PC-3 (cell line): ENCODE measurements at regions not wholly inside any gene's neighbourhood (a gene's known extent, or its start where the extent isn't known, plus 50 kb on each side); places are given as distances from the start of the nearest gene placed in this dataset.

Source experiments
- ATAC-seq: fragments of 200-7000 bp; cut with Tn5 transposase; 2 replicates; pipeline ENCODE4 v1.9.1; 2020; ENCODE audit warnings: mild to moderate bottlenecking, moderate library complexity
- BruUV-seq: library from RNA; stranded (reverse); fragments of 400-500 nt; replicated peaks from 2 replicates; lab custom pipeline; 2021; lab: Mats Ljungman, UMichigan
- CTCF ChIA-PET: fragments of 300-600 bp; sonication (Branson Sonifier 250); formaldehyde crosslinking; loops from one replicate; lab custom pipeline; 2022; ENCODE audit warnings: antibody characterized with exemption; lab: Charles Lee
- POLR2A ChIA-PET: fragments of 300-600 bp; sonication (Branson Sonifier 250); formaldehyde crosslinking; loops from one replicate; lab custom pipeline; 2022; ENCODE audit warnings: antibody characterized with exemption; ENCODE audit not compliant: unreplicated experiment; lab: Charles Lee
- DNase-seq: peaks from one replicate; pipeline ENCODE4 v3.0.0-alpha.2; 2015
- H2AFZ ChIP-seq: fragments of 300-600 bp; sonication (generic); 2 replicates; pipeline ENCODE4 v1.6.0; 2016; ENCODE audit warnings: antibody characterized with exemption, low read length
- H3F3A ChIP-seq: fragments of 300-600 bp; sonication (generic); one replicate; pipeline ENCODE4 v1.6.0; 2017; ENCODE audit warnings: antibody characterized with exemption, low read length, control low read depth, mild to moderate bottlenecking; ENCODE audit not compliant: unreplicated experiment
- H3K27ac ChIP-seq: fragments of 300-600 bp; sonication (generic); 2 replicates; pipeline ENCODE4 v1.5.1; 2016; ENCODE audit warnings: mild to moderate bottlenecking, low read length
- H3K27me3 ChIP-seq: fragments of 300-600 bp; sonication (generic); 2 replicates; pipeline ENCODE4 v1.6.1; 2016; ENCODE audit warnings: low read length, mixed read lengths
- H3K36me3 ChIP-seq: fragments of 300-600 bp; sonication (generic); 2 replicates; pipeline ENCODE4 v1.6.1; 2016; ENCODE audit warnings: low read depth, mixed run types, low read length, mixed read lengths
- H3K4me1 ChIP-seq: fragments of 300-600 bp; sonication (generic); 2 replicates; pipeline ENCODE4 v1.5.1; 2016; ENCODE audit warnings: low read length; ENCODE audit not compliant: insufficient read depth
- H3K4me2 ChIP-seq: fragments of 300-600 bp; sonication (generic); 2 replicates; pipeline ENCODE4 v1.6.0; 2016; ENCODE audit warnings: low read length
- H3K4me3 ChIP-seq: fragments of 300-600 bp; sonication (generic); 2 replicates; pipeline ENCODE4 v1.5.1; 2016; ENCODE audit warnings: mild to moderate bottlenecking, low read length, mixed read lengths
- H3K79me2 ChIP-seq: fragments of 300-600 bp; sonication (generic); 2 replicates; pipeline ENCODE4 v1.6.1; 2017; ENCODE audit warnings: low read length, mixed read lengths
- H3K9ac ChIP-seq: fragments of 300-600 bp; sonication (generic); 2 replicates; pipeline ENCODE4 v1.6.0; 2016; ENCODE audit warnings: mild to moderate bottlenecking, low read length
- H3K9me2 ChIP-seq: fragments of 300-600 bp; sonication (generic); replicated peaks from 2 replicates; pipeline ENCODE4 v1.6.1; 2016; ENCODE audit warnings: mixed run types, low read length, mixed read lengths
- H3K9me3 ChIP-seq: fragments of 300-600 bp; sonication (generic); 2 replicates; pipeline ENCODE4 v1.6.1; 2016; ENCODE audit warnings: low read length, mixed read lengths
- H4K20me1 ChIP-seq: fragments of 300-600 bp; sonication (generic); 2 replicates; pipeline ENCODE4 v1.6.1; 2016; ENCODE audit warnings: low read length, mixed read lengths
- EZH2 ChIP-seq: fragments of 300-600 bp; sonication (generic); IDR thresholded peaks from one replicate; pipeline ENCODE4 v1.6.1; 2017; ENCODE audit warnings: antibody characterized with exemption, mild to moderate bottlenecking, low read length; ENCODE audit not compliant: unreplicated experiment
- EZH2phosphoT487 ChIP-seq: fragments of 300-600 bp; sonication (generic); IDR thresholded peaks from 2 replicates; pipeline ENCODE4 v1.6.1; 2018; ENCODE audit warnings: mild to moderate bottlenecking, antibody characterized with exemption, low read length, borderline replicate concordance
- intact Hi-C: fragments of 100-400 bp; cut with micrococcal nuclease; formaldehyde crosslinking; loops from 2 replicates; pipeline ENCODE4 v1.9.0; 2023
- TF ChIP-seq, protein P1 (sequence below): fragments of 300-600 bp; sonication (generic); conservative IDR thresholded peaks from 2 replicates; pipeline ENCODE4 v1.5.1; 2017; ENCODE audit warnings: antibody characterized with exemption, low read depth, mild to moderate bottlenecking, low read length

DNA sequence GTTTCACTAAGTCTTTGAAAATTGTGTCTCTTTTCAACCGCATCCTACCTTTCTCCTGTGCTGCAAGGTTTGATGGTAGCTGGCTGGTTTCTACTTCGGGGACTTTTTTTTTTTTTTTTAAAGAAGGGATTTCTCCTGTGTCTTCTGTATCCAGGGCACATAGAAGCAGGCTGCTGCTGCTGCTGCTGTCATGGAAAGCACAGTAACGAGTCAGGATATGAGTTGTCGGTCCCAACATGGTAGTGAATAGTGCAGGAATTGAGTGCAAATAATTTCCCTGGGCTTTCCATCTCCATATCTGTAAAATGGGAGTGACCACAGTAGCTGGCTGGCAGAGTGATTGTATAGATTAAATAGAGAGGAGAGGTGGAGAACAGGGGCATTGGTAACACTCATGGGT, 118.3 kb upstream of the NAV2 start:
- POLR2A ChIA-PET, result interaction anchor here (0.6 kb wide), 1 partner anchor 9 kb away, joined by 3 read pairs; no protein-coding TSS in a partner anchor
- peaks cover 3% of the 10 kb centered on the region for H3F3A ChIP-seq
- H4K20me1 ChIP-seq, result no peaks in the 10 kb centered on the region
- H3K79me2 ChIP-seq, result no peaks in the 10 kb centered on the region
- no peaks in the 10 kb centered on the region; the same call in 1 of the 2 replicates for H3K9me3 ChIP-seq
- CTCF ChIA-PET, result interaction anchor here (0.5 kb wide), 1 partner anchor 309 kb away, joined by 3 read pairs; no protein-coding TSS in a partner anchor
- TF ChIP-seq EZH2 (no peak), EZH2phosphoT487 (no peak)
- TF ChIP-seq, protein P1, sequence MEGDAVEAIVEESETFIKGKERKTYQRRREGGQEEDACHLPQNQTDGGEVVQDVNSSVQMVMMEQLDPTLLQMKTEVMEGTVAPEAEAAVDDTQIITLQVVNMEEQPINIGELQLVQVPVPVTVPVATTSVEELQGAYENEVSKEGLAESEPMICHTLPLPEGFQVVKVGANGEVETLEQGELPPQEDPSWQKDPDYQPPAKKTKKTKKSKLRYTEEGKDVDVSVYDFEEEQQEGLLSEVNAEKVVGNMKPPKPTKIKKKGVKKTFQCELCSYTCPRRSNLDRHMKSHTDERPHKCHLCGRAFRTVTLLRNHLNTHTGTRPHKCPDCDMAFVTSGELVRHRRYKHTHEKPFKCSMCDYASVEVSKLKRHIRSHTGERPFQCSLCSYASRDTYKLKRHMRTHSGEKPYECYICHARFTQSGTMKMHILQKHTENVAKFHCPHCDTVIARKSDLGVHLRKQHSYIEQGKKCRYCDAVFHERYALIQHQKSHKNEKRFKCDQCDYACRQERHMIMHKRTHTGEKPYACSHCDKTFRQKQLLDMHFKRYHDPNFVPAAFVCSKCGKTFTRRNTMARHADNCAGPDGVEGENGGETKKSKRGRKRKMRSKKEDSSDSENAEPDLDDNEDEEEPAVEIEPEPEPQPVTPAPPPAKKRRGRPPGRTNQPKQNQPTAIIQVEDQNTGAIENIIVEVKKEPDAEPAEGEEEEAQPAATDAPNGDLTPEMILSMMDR, result no peak
- H3K27me3 ChIP-seq, result no peaks in the 10 kb centered on the region
- no peak for DNase-seq
- H3K4me2 ChIP-seq, result no peak overlapping the region
- H3K4me1 ChIP-seq, result peaks cover 39% of the 10 kb centered on the region
- no peak for ATAC-seq
- no peak overlapping the region for H3K27ac ChIP-seq
- H3K4me3 ChIP-seq, result no peak overlapping the region
- no peak overlapping the region for H3K9ac ChIP-seq
- H3K36me3 ChIP-seq, result no peaks in the 10 kb centered on the region
- H3K9me2 ChIP-seq, result no peaks in the 10 kb centered on the region
- H2AFZ ChIP-seq, result no peak overlapping the region
- no TSS peak for BruUV-seq
- intact Hi-C loops, result no loop called here

DNA sequence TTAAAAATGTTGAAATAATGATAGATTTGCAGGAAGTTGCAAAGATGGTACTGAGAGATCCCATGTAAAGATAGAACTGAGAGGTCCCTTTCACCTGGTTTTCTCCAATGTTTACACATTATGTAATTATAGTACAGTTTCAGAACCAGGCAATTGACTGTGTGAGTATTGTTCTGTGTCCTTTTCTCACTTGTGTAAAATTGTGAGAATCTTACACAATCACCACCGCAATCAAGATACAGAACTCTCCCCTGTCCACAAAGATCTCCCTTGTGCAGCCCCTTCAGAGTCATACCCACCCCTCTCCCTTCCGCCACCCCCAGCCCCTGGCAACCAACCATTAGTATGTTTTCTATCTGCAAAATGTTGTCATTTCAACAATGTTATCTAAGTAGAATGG, 119.8 kb upstream of the NAV2 start:
- POLR2A ChIA-PET, result interaction anchor here (0.6 kb wide), 1 partner anchor 16 kb away, joined by 5 read pairs; no protein-coding TSS in a partner anchor
- Histone ChIP-seq H3F3A (peaks cover 3% of the 10 kb centered on the region), H3K27ac (no peak overlapping the region), H3K4me1 (peaks cover 37% of the 10 kb centered on the region), H3K9ac (no peak overlapping the region), H3K27me3 (no peaks in the 10 kb centered on the region), H3K4me3 (no peak overlapping the region), H2AFZ (no peak overlapping the region), H3K36me3 (no peaks in the 10 kb centered on the region), H3K4me2 (no peak overlapping the region), H3K9me3 (no peaks in the 10 kb centered on the region; the same call in 1 of the 2 replicates), H3K79me2 (no peaks in the 10 kb centered on the region), H4K20me1 (no peaks in the 10 kb centered on the region), H3K9me2 (no peaks in the 10 kb centered on the region)
- ATAC-seq (no peak), DNase-seq (no peak)
- no peak for TF ChIP-seq EZH2
- TF ChIP-seq EZH2phosphoT487, result no peak
- CTCF ChIA-PET, result no interaction called here
- no TSS peak for BruUV-seq
- intact Hi-C loops, result no loop called here

DNA sequence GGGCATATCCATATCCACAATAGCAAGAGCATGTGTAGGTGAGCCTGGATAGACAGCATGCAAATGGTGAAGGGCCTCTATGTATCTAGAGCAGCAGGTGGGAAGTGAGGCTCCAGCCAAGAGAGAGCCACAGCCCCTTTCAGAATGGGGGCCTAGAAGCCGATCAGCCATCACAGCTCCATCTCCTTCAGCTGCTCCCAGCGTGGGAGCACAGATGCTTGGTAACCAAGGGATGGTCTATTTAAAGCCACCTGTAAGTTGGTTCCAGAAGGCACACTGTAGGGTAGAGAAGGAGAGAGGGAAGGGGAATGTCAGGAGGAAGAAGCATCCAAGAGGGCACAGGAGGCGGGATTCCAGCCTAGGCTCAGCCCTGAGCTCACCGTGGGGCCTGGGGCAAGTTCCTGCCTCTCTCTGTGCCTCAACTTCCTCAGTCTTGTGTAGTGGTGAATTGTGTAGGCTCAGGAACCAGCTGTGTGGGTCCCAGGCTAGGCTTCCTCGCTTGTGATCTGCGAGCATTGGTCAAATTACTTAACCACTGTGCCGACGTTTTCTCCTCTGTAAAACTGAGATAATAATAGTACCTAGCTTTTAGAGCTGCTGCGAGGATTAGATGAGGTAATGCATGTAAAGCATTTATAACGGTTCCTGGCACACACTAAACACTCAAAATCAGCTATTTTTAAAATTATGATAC, 122.9 kb upstream of the NAV2 start:
- no peak overlapping the region for H3K4me2 ChIP-seq
- no peak for DNase-seq
- H3K36me3 ChIP-seq, result no peaks in the 10 kb centered on the region
- no peaks in the 10 kb centered on the region for H3F3A ChIP-seq
- H3K9ac ChIP-seq, result no peak overlapping the region
- ATAC-seq, result no peak
- no peaks in the 10 kb centered on the region; the same call in 1 of the 2 replicates for H3K9me3 ChIP-seq
- TF ChIP-seq EZH2phosphoT487 (no peak), EZH2 (no peak)
- TF ChIP-seq, protein P1, result no peak
- H4K20me1 ChIP-seq, result no peaks in the 10 kb centered on the region
- H3K4me1 ChIP-seq, result peaks cover 8% of the 10 kb centered on the region; the same call in 1 of the 2 replicates
- H3K9me2 ChIP-seq, result no peaks in the 10 kb centered on the region
- no TSS peak for BruUV-seq
- H3K4me3 ChIP-seq, result no peak overlapping the region
- no peak overlapping the region for H3K27ac ChIP-seq
- no peaks in the 10 kb centered on the region for H3K27me3 ChIP-seq
- ChIA-PET POLR2A (no interaction called here), CTCF (no interaction called here)
- no peak overlapping the region for H2AFZ ChIP-seq
- intact Hi-C loops, result no loop called here
- no peaks in the 10 kb centered on the region for H3K79me2 ChIP-seq
